Middle frontal gyrus (tissue), 1 donor: ENCODE measurements at regions not wholly inside any gene's neighbourhood (a gene's known extent, or its start where the extent isn't known, plus 50 kb on each side); places are given as distances from the start of the nearest gene placed in this dataset.

Source experiments
- DNase-seq: peaks from one replicate; pipeline ENCODE4 v3.0.0-alpha.2; 2015; ENCODE audit warnings: low spot score; ENCODE audit errors: extremely low spot score

GRCh38 chr10:36383349-36383748 is 741.3 kb upstream of the FZD8 start:
- no peak for DNase-seq

GRCh38 chr10:36381748-36382147 is 739.7 kb upstream of the FZD8 start:
- DNase-seq: no peak

- no peak for DNase-seq
Observed at GRCh38 chr10:36380538-36380937, 738.4 kb upstream of the FZD8 start.

- no peak for DNase-seq
Observed at GRCh38 chr10:36375107-36375506, 733.0 kb upstream of the FZD8 start.

GRCh38 chr10:36373424-36374096 is 731.5 kb upstream of the FZD8 start:
- no peak for DNase-seq

- DNase-seq: no peak
Observed at GRCh38 chr10:36367362-36367761, 725.3 kb upstream of the FZD8 start.

GRCh38 chr10:36366843-36367242 is 724.7 kb upstream of the FZD8 start:
- no peak for DNase-seq

GRCh38 chr10:36366065-36366464 is 724.0 kb upstream of the FZD8 start:
- DNase-seq: no peak

GRCh38 chr10:36362257-36362656 is 720.2 kb upstream of the FZD8 start:
- no peak for DNase-seq

- no peak for DNase-seq
Observed at GRCh38 chr10:36358736-36359135, 716.6 kb upstream of the FZD8 start.

GRCh38 chr10:36354633-36355032 is 712.5 kb upstream of the FZD8 start:
- DNase-seq: no peak

GRCh38 chr10:36351159-36351558 is 709.1 kb upstream of the FZD8 start:
- no peak for DNase-seq

GRCh38 chr10:36349445-36350078 is 707.5 kb upstream of the FZD8 start:
- DNase-seq: no peak

GRCh38 chr10:36345807-36346206 is 703.7 kb upstream of the FZD8 start:
- no peak for DNase-seq

GRCh38 chr10:36345175-36345533 is 703.1 kb upstream of the FZD8 start:
- no peak for DNase-seq

- DNase-seq: no peak
Observed at GRCh38 chr10:36344240-36345174, 702.4 kb upstream of the FZD8 start.

GRCh38 chr10:36342781-36343180 is 700.7 kb upstream of the FZD8 start:
- DNase-seq: no peak

- no peak for DNase-seq
Observed at GRCh38 chr10:36341471-36341870, 699.4 kb upstream of the FZD8 start.

- DNase-seq: no peak
Observed at GRCh38 chr10:36336315-36336714, 694.2 kb upstream of the FZD8 start.

- DNase-seq: no peak
Observed at GRCh38 chr10:36333446-36333845, 691.4 kb upstream of the FZD8 start.

GRCh38 chr10:36332926-36333325 is 690.8 kb upstream of the FZD8 start:
- DNase-seq: no peak

- DNase-seq: no peak
Observed at GRCh38 chr10:36331121-36331520, 689.0 kb upstream of the FZD8 start.
